A549 (cell line): ENCODE measurements at regions not wholly inside any gene's neighbourhood (a gene's known extent, or its start where the extent isn't known, plus 50 kb on each side); places are given as distances from the start of the nearest gene placed in this dataset.

Source experiments
- CTCF ChIP-seq: fragments of >200 bp; sonication (Bioruptor Twin); formaldehyde crosslinking; IDR thresholded peaks from 3 replicates; pipeline ENCODE4 v1.5.1; 2016
- FOSL2 ChIP-seq, 2 experiments: fragments of 450-650 bp in 1 of 2; fragments of >200 bp in 1 of 2; sonication (Bioruptor Twin) in 1 of 2; formaldehyde crosslinking; IDR thresholded peaks; 2 replicates each; pipeline versions ENCODE4 v1.5.0 to v1.6.1; 2016 to 2020; ENCODE audit warnings: mild to moderate bottlenecking in 1 of 2, moderate library complexity in 1 of 2
- POLR2A ChIP-seq: IDR thresholded peaks from 2 replicates; pipeline ENCODE4 v1.6.1; 2012; ENCODE audit warnings: mild to moderate bottlenecking, low read length
- SMC3 ChIP-seq: fragments of >200 bp; sonication (Bioruptor Twin); formaldehyde crosslinking; IDR thresholded peaks from 3 replicates; pipeline ENCODE4 v1.6.1; 2018; ENCODE audit warnings: inconsistent platforms

- no peak for TF ChIP-seq CTCF
- TF ChIP-seq POLR2A, result no peak
- no peak for TF ChIP-seq FOSL2 (IDR thresholded peaks at IDR 0.05)
- TF ChIP-seq FOSL2 (CRISPR knock-in tag; IDR thresholded peaks at IDR 0.05), result no peak
- no peak for TF ChIP-seq SMC3
Observed at GRCh38 chr18:41752826-41753225, 202.2 kb upstream of the PIK3C3 start.
